Jurkat, Clone E6-1 (cell line): ENCODE measurements at regions not wholly inside any gene's neighbourhood (a gene's known extent, or its start where the extent isn't known, plus 50 kb on each side); places are given as distances from the start of the nearest gene placed in this dataset.

ENCODE experiments used
- DNase-seq: peaks from one replicate; pipeline ENCODE4 v3.0.0-alpha.2; 2011; ENCODE audit warnings: low read depth, low spot score
- H3K4me3 ChIP-seq: 2 replicates; pipeline ENCODE4 v1.5.1; 2011; ENCODE audit warnings: mild to moderate bottlenecking, low read length, control low read depth, moderate library complexity

DNA sequence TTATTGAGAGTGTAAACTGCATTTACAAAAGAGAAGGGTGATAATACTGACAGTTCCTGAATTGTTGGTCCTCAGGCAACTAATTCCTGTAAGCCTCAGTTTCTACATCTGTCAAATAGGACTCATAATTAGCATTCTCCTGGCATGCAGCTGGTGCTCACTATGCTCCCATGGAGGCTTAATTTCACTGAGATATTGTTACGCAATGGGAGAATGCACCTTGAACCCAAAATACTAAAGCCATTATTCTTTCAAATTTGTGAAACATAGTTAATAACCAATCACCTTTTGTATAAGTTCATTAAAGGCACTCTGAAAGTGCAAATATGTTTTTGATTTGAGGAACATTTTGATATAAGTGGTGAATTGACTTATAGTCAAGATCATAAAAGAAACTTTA, 985.5 kb downstream of the CDH11 start:
- H3K4me3 ChIP-seq = no peak overlapping the region
- no peak for DNase-seq

DNA sequence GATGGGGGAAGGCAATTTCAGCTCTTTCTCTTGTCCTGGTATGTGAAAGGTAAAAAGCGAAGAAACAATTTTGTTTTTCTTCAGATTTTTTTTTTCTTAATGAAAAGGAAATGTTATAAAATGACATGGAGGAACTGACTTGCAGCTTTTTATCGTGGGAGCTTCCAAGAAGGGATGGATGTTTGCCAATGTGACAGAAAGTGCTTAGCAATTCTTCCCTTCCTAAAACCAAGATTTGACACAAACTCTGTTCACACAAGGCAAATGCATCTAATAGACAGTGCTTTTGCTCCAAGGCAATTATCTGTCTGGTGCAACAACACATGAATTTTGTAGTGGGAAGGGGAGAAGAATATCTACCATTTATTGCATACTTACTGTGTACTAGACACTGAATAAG, 988.5 kb downstream of the CDH11 start:
- DNase-seq = no peak
- no peak overlapping the region for H3K4me3 ChIP-seq

DNA sequence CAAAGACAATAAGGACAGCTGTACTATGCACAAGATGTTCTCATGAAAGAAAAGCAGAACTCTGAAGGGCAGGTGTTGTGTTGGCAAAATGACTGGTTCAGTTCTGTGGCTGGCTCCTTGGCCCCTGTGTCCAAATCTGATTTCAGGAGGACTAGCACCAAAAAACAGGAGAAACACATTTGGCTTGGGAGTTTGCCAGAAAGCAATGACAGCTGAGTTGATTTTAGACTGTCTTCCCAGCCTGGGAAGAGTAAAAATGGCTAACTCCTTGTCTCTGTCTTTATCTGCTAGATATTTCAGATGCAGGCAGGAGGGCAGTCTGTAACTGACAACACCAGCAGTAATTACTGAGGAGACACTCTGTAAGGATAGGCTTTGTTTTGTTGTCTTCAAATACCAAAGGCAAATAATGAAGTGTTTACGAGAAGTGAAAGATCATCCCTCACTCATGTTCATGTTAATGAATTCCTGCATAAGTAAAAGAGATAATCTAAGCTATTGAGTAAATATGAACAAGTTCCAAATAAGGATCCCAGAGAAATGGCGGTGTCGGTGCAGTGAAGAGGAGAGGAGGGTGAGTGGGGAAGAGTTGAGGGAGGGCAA, 989.0 kb downstream of the CDH11 start:
- no peak overlapping the region for H3K4me3 ChIP-seq
- DNase-seq = no peak

DNA sequence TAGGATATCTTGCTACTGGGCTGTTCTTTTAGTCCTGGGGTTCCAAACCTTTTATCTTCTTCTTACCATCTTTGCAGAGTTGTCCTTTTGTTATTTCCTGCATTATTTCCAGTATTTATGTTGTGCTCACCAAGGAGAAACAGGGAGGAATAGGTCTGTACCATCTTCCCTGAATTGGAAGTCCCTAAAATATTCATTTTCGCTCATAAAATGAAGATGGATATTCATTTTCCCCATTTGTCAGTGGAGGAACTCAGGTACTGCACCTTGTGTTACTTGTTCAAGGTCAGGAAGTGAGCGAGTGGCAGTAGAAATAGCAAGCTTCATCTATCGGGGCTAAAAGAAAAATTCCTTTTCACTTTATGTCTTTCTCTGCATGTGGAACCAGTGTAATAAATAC, 989.7 kb downstream of the CDH11 start:
- no peak for DNase-seq
- H3K4me3 ChIP-seq = no peak overlapping the region

GRCh38 chr16:64131423-64131822, 990.4 kb downstream of the CDH11 start:
- no peak overlapping the region for H3K4me3 ChIP-seq

DNA sequence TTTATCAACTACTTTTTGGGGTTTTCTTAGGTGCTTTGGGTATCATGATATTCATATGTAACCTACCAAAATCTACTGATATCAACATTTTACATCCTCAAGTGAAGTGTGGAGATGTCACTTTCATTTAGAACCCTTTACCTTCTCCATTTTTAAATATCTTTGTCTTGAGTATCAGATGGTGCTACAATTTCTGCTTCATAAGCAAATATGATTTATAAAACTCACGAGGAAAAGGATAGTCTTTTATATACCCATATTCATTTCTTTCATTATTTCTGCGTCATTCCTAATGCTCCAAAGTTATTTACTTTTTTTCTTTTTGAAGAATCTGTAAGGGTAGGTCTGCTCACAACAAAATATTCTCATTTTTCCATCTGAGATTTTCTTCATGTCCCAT, 991.7 kb downstream of the CDH11 start:
- H3K4me3 ChIP-seq = no peak overlapping the region
- no peak for DNase-seq

More at GRCh38 chr16:64131423-64131822, 990.4 kb downstream of the CDH11 start:
- DNase-seq = no peak

GRCh38 chr16:64122177-64122576, 999.7 kb downstream of the CDH11 start:
- no peak for DNase-seq
- no peak overlapping the region for H3K4me3 ChIP-seq

DNA sequence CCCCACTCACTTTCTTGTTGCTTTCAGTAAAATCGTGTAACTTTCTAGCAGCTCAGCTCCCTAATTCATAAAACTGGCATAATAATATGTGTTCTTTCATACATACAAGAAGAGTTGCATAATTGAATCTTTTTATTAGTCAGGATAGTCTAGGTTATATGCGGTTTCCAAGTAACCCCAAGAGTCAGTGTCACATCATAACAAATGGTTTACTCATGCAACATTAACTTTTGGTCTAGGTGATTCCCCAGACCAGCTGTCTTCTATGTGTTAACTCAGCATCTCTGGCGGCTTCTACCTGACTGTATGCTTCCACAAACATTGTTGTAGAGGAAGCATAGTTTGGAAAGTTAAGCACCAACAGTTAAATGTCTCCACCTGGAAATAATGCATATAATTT, 1000.4 kb downstream of the CDH11 start:
- H3K4me3 ChIP-seq = no peak overlapping the region
- DNase-seq = no peak

DNA sequence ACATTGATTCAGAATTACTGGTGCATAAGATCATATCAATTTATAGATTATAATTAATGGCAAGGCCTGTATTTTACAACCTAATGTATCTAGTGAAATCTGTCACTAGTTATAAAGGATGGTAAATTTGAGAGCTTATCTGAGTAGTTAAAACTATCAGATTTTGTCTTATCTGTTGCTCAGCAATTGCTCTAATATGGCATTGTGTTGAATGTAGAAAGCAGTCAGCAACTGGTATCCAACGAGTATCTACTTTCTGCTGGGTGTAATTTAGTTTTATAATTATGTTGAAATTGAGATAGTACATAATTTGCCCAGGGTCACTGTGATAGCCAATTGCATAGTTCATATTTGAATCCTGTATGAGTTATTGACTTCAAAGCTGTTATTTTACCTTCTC, 1005.7 kb downstream of the CDH11 start:
- no peak overlapping the region for H3K4me3 ChIP-seq
- no peak for DNase-seq

DNA sequence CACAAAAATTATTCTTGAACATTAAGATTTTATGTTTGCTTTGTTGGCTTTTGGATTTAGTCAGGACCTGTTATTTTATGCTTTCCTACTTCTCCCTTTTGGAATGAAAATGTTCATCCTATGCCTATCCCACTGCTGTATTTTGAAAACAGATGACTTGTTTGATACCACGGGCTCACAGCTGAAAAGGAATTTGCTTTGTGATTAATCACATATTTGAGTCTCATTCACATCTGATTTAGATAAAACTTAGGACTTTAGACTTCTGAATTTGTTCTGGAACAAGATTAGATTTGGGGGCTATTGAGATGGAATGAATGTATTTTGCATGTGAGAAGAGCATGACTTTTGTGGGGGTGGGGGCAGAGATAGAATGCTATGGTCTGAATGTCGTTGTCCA, 1012.6 kb downstream of the CDH11 start:
- DNase-seq = no peak
- H3K4me3 ChIP-seq = no peak overlapping the region

- DNase-seq = no peak
- H3K4me3 ChIP-seq = no peak overlapping the region
Observed at GRCh38 chr16:64102654-64103053, 1019.2 kb downstream of the CDH11 start.

DNA sequence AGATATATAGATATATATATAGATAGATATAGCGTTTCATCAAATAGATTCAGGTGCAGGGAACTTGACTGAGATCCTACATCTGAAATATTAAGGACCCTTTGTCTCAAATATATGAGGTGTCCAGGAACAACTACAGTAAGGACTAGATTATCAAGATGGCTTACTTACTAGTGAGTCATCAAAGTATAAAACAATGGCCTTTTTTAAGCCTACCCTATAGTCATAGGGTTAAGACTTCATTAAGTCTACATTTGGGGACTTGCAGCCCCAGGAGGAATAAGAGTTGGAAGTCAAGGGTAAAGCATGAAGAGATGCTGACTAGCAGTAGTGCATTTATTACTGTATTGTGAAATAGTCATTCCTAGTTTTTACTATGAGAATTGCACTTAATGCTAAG, 1023.4 kb downstream of the CDH11 start:
- no peak overlapping the region for H3K4me3 ChIP-seq
- no peak for DNase-seq

GRCh38 chr16:64096689-64097088, 1025.2 kb downstream of the CDH11 start:
- no peak for DNase-seq
- H3K4me3 ChIP-seq = no peak overlapping the region

- H3K4me3 ChIP-seq = no peak overlapping the region
- no peak for DNase-seq
Observed at GRCh38 chr16:64094992-64095634, 1026.8 kb downstream of the CDH11 start.

DNA sequence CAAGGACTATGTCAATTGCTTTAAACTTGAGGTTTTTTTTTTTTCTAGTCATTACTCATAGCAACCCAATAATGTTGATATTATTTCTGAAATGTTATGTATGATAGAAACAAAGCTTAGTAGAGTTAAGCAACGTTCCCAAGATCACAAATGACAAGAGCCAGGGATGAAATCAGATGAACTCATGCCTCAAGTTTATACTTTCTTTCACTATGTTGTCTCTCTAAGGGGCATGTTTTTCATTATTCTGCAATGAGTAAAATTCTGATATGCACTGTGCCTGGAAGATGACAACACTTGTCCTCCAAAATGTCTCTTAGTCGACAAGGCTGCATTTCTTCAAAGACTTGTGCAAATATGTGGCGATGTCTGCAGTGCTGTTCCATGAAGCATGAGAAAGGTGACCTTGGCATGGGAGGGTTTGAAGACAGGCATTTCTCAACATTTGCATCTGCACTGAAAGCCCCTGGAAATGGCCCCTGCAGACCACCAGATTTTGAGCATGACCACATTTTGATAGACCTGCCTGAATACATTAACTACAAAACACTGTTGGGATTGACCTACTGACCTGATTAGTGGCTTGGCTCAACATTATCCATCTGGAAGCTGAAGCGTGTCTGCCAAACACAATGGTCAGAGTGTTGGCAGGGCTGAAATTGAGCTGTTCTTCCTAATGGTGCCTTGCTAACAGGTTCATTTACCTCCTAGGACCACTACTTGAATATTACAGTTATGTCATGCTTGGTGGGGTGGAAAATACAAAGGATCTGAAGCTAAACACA, 1027.5 kb downstream of the CDH11 start:
- no peak overlapping the region for H3K4me3 ChIP-seq
- DNase-seq = no peak

GRCh38 chr16:64092271-64092670, 1029.6 kb downstream of the CDH11 start:
- H3K4me3 ChIP-seq = no peak overlapping the region
- no peak for DNase-seq

DNA sequence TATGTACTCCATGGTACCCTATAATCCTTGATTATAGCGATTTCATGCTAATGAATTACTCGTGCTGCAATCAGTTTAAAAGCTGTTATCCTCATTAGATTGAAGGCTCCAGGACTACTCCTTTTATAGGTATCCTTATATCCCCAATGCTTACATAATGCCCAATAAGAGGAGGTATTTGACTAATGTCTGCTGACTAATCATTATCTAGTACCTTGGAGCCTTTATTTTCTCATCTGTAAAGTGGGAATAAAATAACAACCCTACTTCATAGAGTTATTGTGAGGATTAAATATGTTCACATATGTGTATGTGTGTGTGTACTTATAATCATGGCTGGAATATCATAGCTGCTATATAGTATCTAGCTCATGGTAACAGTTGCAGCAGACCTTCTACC, 1031.5 kb downstream of the CDH11 start:
- no peak for DNase-seq
- H3K4me3 ChIP-seq = no peak overlapping the region

- H3K4me3 ChIP-seq = no peak overlapping the region
- DNase-seq = peak; percentile 7
Observed at GRCh38 chr16:64089697-64090096, 1032.2 kb downstream of the CDH11 start.

GRCh38 chr16:64088838-64089237, 1033.0 kb downstream of the CDH11 start:
- no peak overlapping the region for H3K4me3 ChIP-seq
- DNase-seq = no peak

- DNase-seq = no peak
Observed at GRCh38 chr16:64085296-64085695, 1036.6 kb downstream of the CDH11 start.

GRCh38 chr16:64084706-64085105, 1037.2 kb downstream of the CDH11 start:
- DNase-seq = no peak
- no peak overlapping the region for H3K4me3 ChIP-seq

More at GRCh38 chr16:64085296-64085695, 1036.6 kb downstream of the CDH11 start:
- no peak overlapping the region for H3K4me3 ChIP-seq
